Fibroblast of skin of right biceps (primary cell): ENCODE measurements at regions not wholly inside any gene's neighbourhood (a gene's known extent, or its start where the extent isn't known, plus 50 kb on each side); places are given as distances from the start of the nearest gene placed in this dataset.

Experiments
- DNase-seq: peaks from one replicate; pipeline ENCODE4 v3.0.0-alpha.2; 2013

DNA sequence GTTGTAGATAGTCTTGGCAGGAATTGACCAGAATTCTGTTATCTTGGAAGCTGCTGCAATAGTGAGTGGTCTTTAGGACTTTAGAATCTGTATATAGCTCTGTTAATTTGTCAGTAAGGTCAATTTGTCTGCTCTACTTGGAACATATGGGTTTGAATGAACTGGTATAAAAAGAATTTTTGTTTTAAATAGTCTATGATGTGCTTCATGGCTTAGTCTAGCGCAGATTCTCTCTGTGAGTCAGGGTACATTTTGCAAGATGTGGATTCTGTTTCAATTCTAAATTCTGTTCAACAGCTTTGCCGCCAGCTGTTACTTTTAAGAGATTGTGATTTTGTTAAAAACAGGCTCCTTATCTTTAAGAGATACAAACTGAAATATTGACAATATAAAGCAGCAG, 135.9 kb upstream of the AGBL1 start:
- DNase-seq: no peak

DNA sequence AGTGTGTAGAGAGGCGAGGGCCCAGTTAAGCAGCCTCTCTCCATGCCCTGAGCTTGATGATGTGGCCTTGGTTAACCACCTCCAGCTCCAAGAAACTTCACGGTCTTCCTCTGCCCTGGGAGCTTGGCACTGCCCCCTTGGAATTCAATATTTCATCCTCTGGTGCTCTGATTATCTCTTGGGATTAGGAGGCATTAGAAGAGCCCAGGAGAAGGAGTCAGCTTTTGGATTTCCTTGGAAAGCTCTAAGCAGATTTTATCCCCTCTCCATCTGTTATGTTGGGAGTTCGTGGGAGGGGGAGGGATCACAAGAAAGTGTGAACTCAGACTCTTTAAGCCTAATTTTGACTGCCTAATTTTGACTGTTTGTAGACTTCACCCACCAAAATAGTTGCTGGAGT, 132.7 kb upstream of the AGBL1 start:
- DNase-seq: no peak

DNA sequence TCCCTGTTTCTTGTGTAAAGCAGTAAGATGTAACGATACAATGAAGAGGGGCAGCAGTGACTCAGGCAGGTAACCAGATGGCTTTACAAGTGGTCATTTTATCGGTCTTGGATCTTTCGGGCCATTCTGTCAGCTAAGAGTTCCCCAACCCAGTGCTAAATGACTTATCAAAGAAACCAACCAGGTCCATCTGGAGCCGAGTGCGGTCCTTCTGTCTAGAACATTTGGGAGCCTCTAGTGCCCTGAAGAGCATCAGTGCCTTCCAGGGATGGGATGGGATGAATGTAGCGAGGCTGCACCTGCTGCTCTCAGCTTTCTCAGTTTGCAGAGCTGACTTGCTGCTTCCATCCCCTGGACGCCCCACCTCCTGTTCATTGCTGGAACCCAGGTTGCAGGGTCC, 131.7 kb upstream of the AGBL1 start:
- no peak for DNase-seq

DNA sequence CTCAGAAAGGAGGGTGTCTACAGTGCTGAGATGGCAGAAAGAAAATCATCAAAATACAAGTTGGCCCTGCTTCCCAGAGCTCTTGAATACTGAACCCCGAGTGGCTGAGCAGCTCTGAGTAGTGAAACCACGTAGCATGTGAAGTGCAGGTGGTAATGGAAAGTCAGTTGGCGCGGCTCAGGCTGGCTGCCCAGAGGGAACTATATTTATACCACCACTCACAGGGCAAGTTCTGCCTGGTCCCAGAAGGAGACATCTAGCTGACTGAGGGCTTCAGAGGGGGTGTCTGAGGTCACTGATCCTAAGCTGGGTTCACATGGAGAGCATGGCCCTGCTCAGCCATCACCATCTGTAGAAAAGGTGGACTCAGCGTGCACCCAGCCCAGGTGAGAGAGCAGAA, 129.6 kb upstream of the AGBL1 start:
- no peak for DNase-seq

DNA sequence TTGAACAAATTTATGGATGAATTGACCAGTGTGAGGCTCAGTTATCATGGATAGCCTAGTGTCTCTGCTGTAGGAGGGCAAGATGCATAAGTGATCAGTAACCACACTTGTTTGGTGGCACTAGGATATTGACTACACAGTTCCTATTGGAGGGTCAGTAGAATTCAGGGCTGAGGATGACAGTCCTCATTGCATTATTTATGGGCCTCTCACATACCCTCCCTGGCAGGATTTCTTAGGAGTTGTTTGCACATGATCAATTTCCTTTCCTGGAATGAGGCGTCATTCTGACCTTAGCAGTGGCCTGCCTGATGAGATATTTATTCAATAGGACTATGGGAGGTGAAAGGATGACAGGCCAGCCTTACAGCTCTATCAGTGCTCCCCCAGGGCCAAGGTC, 125.1 kb upstream of the AGBL1 start:
- no peak for DNase-seq

DNA sequence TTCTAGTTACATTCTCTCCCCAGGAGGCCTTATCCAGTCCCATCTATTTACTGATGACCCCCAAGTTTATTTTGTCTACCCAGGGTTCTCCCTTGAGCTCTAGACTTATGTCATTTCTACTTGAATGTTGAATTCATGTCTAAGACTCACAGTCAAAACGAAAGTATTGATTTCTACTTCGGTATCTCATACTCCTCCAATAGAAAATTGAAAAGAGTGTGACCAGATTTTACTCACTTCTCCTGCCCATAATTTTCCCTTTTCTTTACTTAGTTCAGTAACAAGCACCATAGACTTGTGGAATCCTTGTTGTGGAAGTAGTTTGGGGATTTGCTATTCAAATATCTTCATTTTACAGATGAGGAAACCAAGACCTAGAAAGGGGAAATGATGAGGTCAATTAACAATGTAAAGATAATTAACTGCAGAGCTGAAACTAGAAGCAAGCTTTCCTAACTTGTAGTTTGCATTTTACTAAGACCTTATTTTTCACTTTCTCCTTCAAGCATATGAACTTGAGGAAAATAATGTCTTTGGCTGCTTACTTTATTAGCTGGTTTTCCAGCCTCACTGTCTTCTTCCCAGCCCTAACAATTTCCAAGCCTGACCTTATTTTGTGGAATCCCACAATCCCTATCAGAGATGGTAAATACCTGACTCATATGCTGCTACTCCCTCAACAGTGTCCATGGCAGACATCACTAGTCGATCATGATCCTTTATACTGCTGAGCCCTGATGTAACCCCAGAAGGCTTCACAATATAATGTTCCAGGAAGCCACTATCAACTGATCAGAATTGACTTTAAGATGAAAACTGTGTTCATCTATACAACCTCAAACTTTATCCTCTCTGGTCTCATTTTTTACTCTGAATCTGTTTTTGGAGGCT, 123.9 kb upstream of the AGBL1 start:
- peak; percentile 23 for DNase-seq

DNA sequence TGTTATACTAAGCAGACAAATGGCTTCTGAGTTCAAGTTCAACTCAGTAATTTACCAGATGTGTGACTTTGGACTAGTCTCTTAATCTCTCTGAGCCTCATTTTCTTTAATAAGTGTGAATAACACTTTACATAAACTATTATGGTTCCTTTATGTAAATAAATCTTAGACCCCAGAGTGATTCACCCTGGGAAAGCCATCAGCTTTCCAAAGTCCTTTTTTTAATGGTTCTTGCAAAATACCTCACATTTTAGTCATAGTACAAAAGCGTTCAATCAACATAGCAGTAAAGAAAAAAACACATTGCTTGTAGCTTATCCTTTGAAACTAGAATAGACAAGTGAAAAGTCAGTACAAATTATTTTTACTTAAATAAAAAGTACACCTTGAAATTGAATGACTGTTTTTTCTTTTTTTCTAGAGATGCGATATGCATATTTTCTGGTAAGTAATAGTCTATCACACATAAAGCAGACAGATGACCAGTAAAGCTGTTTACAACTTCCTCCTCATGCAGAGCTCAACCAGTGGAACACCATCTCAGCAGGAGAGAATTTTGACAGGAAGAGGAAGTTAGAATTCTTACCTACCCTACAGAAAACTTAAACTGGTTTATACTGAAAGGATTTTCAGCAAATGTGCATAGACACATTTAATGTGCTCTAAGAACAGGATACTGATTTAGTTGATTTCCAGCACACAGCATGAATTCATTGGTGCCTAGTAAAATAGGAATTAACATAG, 123.0 kb upstream of the AGBL1 start:
- DNase-seq: peak; percentile 35

DNA sequence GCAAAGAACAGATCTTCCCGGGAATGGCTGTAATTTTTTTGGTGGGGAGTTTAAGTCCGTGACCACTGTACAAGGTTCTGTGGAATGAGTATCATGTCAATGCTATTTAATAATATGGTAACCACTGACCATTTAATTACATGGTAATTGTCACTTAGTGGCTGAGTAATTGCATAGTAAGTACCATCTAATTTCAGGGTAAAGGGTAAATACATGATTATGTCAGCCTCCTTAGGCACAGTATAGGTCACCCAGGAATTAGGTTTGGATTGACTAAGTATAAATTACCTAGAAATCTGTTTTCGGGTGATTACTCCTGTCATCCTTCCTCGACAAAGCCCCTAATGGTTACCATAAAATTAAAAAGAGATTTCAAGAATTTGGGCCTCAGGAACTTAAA, 120.1 kb upstream of the AGBL1 start:
- no peak for DNase-seq

DNA sequence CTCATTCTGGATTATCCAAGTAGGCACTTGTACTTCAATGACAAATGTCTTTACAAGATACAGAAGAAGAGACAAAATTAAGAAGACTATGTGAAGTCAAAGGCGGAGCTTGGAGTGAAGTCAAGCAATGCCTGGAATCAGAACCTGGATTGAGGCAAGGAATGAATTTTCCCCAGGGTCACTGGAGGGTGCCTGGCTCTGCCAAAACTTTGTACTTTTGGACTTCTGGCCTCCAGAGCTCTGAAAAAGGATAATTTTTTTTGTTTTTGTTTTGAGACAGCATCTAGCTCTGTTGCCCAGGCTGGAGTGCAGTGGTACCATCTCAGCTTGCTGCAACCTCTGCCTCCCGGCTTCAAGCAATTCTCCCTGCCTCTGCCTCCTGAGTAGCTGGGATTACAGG, 119.3 kb upstream of the AGBL1 start:
- DNase-seq: no peak

DNA sequence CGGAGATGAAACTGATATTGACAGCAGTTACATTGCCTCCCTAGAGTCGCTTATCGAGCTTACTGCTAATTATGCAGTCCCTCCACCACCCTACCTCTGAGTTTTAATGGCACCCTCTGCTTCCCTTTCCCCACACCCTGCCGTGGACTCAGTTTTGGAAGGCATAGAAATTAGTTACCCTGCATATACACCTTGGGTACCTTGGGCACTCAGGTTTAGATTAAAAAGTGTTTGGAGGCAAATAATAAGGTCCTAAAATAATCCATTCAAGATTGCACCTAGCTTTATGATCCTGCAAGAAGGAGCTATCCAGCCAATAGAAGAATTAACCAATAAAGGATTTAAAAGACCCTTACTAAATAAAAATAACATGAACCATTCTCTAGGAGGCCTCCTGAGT, 117.8 kb upstream of the AGBL1 start:
- no peak for DNase-seq

DNA sequence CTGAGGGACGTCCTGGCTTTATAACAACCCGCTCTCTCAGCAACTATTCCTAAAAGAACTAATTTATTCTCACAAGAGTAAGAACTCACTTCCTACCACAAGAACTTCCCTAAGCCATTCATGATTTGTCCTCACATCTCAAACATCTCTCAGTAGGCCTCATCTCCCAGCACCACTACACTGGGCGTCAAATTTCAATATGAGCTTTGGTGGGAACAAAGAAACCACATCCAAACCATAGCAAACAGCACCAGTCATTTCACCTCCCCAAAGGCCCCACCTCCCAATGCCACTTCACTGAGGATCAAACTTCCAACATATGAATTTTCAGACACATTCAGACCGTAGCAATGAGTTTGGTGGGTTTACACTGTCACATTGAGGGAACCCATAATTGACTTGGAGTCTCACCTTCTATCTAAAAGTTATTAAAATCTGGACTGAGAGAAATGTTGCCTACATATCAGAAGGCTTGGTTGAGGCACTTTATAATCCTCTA, 116.4 kb upstream of the AGBL1 start:
- DNase-seq: no peak

DNA sequence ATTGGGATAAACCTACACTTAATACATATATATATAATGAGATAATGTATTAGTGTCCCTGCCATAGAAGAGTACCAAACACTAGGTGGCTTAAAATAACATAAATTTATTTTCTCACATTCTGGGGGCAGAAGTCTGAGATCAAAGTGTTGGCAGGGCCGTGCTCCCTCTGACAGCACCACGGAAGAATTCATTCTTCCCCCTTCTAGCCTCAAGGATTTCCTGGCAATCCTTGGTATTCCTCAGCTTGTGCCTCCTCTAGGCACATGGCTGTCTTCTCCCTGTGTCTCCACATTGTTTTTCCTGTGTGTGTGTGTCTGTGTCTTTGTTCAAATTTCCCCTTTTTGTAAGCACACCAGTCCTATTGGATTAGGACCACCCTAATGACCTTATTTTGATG, 115.2 kb upstream of the AGBL1 start:
- DNase-seq: peak; percentile 11

DNA sequence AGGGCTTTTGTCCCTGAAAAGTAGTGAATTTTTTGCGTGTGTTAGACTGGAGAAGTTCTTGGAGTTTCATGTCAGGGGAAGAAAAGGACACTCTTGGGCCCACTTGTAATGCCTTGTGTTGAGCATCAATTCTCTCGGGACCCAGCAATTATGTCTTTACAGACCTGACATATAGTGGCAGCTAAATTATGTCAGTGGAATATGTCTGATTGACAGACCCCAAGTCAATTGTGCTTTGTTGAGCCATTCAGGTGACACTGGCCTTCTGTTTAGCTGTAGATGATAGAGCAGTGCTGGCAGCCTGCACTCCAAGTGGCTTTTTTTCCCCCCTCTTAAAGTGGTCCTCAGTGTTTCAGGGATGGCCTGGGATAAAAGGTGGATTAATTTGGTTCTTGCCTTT, 112.1 kb upstream of the AGBL1 start:
- DNase-seq: no peak

DNA sequence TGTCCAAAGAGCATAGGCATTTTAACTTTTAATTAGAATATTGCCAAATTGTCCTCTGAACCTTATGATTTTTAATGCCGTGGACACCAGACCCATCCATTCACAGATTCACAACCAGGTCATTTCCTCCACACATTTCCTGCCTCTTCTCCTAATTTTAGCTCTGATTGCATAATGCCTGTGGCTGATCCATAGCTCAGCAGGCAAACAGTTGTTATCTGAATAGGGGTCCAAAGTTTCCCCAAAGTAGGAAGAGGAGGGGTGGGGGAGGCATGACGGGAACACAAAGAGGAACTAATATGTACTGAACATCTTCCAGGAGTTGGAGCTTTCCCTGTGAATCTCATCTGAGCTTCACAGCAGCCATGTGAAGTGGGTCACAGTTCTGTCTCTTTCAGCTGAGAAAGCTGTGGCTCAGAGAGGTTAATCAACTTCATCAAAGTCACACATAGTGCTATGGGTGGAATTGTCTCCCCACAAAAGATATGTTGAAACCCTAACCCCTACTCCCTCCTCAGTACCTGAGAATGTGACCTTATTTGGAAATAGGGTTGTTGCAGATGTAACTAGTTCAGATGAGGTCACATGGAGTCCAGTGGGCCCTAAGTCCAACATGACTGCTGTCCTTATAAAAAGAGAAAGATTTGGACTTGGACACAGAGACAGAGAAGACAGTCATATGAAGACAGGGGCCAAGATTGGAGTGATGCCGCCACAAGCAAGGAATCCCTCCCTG, 106.7 kb upstream of the AGBL1 start:
- DNase-seq: no peak

DNA sequence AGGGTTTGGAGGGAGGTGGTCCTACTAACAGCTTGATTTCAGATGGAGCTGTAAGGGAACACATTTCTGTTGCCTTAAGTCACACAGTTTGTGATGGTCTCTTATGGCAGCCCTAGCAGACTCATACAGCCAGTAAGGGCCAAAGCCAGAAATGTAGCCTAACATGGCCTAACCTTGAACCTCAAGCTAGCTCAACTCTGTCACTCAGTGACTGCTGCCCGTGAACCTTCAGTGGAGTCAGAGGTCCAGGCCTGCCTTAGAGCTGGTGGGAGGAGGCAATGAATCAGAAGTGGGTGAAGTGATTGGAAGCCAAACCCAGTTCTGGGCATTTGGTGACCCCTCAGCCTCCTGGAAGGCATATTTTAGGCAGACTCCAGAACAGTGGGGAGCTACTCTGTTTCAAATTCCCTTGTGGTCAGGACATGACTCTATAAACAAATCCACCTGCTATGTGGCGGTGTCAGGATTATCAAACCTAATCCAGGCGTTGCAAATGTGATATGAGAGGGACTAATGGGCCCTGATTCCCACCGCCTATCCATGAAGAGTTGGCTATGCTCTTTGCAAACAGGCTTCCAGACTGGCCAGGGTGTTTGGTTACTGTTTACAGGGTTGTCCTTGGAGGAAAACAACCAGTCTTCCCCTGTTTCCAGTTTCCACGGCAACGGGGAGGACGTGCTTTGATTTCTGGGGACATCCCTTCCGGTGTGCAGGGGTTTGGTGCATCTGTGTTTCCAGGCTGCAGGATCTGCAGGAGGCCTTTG, 105.9 kb upstream of the AGBL1 start:
- DNase-seq: no peak

DNA sequence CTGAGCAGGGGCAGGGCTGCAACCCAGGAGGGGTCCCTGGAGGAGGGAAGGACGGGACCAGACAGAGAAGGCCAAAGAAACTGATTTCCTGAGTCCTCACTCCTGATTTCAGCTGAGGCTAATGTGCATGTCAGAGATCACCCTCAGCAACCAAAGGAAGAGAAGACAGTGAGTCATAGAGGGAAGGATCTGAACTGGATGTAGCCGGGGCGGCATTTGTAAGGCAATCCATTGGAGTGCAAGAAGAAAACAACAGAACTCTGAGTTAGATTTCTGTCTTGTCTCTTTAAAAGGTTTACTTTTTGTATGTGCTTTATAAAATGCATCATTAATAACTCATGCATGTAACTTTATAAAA, 105.3 kb upstream of the AGBL1 start:
- peak; percentile 14 for DNase-seq

DNA sequence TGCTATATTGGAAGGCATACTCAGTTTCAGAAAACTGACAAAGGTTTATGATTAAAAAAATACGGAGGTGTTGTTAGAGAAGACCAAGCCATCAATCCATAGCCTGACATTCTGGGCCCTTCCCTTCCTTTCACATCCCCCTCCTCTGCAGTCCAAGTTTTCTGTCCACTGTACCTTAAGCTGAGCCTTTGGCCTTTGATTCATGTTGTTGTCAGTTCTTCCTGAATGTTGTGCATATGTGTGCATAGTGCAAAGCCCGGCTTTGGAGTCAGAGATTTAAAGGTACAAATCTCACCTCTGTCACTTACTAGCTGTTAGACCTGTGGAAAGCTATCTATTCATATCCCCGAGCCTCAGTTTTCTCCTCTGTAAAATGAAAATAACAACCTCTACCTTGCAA, 104.9 kb upstream of the AGBL1 start:
- DNase-seq: no peak

DNA sequence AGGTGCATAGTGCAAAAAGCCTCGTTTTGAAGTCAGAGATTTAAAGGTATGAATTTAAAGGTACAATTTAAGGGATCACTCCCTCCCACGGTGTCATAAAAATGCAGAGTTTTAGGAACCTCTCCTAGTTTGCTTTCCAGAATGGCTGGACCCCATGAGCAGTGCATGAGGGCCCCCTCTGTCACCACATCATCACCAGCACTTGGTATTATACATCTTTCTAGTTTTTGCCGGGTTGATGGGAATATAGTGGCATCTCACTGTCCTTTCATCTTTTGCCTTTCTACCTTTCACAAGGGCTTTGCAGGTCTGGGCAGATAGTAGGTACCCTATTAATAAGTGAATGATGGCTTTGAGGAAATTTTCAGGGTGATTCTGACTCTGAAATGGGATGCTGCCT, 103.6 kb upstream of the AGBL1 start:
- DNase-seq: no peak

DNA sequence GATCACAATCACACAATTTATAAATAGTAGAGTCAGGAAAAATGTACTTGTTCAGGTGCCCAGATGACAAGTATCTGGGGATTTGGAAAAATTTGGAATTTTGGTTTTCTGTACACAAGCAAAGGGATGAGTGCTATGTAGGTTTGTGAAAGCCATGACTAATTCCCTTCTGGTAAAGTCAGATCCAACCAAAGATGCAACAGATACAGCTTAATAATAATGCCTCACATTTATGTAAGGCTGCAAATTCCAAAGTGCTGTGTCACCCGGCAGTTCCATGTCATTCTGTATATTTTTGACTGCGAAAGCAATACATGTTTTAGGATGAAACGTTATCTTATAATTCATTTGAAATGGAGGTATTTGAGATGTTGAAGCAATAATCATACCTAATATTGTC, 102.7 kb upstream of the AGBL1 start:
- DNase-seq: peak; percentile 64

DNA sequence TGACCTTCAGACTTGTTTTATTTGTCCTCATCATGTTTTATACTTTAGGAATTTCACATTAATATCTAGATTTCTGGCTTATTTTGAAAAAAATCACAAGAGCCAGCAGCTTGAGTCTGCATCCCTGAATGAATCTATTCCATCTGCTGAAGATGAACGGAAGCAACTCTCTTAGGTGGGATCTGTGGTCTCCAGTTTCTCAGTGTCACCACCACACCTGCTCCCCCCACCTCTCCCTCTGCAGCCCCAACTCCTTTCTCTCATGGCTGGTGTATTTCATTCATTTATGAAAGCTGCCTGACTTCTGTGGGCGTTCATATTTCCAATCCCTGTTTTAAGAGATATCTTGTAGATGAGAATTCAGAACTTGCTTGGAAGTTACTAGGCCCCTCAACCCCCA, 102.1 kb upstream of the AGBL1 start:
- no peak for DNase-seq

DNA sequence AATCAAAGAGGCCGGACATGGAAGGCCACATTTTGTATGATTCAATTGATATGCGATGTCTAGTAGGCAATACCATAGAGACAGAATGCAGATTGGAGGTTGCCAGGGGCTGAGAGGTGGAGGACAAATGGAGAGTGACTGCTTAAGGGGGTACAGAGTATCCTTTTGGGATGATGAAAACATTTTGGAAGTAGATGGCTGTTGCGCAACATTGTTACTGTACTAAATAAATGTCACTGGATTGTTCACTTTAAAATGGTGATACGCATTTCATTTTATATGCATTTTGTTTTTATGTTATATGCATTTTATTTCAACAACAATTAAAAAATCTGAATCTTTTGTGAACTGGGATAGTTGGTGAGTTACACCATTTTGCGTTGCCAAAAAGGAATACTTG, 99.7 kb upstream of the AGBL1 start:
- no peak for DNase-seq

DNA sequence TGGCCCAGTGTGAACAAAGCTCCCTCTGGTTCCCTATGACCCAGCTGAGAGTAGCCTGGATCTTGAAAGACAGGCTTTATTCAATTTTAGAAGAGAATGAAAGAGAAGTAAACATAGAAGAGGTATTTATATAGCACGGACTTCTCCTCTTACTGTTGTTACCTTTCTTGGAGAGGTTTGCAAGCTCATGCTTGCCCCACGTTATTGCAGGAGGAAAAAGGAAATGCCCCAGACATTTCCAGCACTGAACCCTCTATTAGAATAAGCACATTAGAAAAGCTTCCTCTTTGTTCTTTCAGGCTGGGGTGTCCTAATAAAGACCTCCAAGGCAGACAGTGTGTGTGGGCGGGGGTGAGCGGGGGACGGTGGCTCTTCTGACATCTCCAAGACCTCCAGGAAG, 98.7 kb upstream of the AGBL1 start:
- no peak for DNase-seq

DNA sequence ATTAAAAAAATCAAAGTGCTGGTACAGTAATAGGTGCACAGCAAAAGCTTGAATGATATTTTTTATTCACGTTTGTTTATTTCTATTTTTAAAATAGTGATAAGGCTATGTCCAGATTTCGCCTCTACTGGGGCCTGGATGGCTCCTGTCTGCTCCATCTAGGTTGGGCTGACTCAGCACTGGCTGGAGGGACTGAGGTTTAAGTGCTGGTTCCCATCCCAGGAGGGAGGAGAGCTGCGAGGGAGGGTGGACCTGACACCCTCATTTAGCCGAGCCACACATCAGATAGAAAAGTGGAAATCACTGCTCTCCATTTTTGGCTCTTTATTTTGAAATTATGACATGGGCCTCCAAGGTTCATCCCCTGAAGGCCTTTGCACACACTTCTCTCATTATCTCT, 95.4 kb upstream of the AGBL1 start:
- DNase-seq: no peak
